ENCODE measurements at regions not wholly inside any gene's neighbourhood (a gene's known extent, or its start where the extent isn't known, plus 50 kb on each side); places are given as distances from the start of the nearest gene placed in this dataset.

GRCh38 chr9:86822006-86822801, 125.1 kb downstream of the GAS1 start (continued):
- TF ChIP-seq ZNF407 (IDR thresholded peaks at IDR 0.05; ENCODE audit: low read depth): no peak
- no peak for TF ChIP-seq PURB (CRISPR knock-in tag; IDR thresholded peaks at IDR 0.05; ENCODE audit: low read depth)
- no peak for TF ChIP-seq NFIC (IDR thresholded peaks at IDR 0.05)
- TF ChIP-seq HMGXB4 (CRISPR knock-in tag; IDR thresholded peaks at IDR 0.05): no peak

All from K562 (cell line).